HEK293 (cell line): ENCODE measurements at regions not wholly inside any gene's neighbourhood (a gene's known extent, or its start where the extent isn't known, plus 50 kb on each side); places are given as distances from the start of the nearest gene placed in this dataset.

Source experiments
- CTCF ChIP-seq: fragments of 450-650 bp; formaldehyde crosslinking; IDR thresholded peaks from 2 replicates; pipeline ENCODE4 v1.5.1; 2016; ENCODE audit warnings: missing biosample characterization, missing genetic modification characterization
- INSM2 ChIP-seq: fragments of 450-650 bp; formaldehyde crosslinking; IDR thresholded peaks from 2 replicates; pipeline ENCODE4 v1.5.1; 2016; ENCODE audit warnings: missing biosample characterization, missing genetic modification characterization
- KLF10 ChIP-seq: fragments of 450-650 bp; IDR thresholded peaks from 2 replicates; pipeline ENCODE4 v1.5.1; 2018; ENCODE audit warnings: missing biosample characterization, mild to moderate bottlenecking, missing genetic modification characterization
- PRDM1 ChIP-seq: fragments of 450-650 bp; formaldehyde crosslinking; IDR thresholded peaks from 2 replicates; pipeline ENCODE4; 2016; ENCODE audit warnings: missing biosample characterization, missing genetic modification characterization
- ZBTB20 ChIP-seq: fragments of 450-650 bp; formaldehyde crosslinking; IDR thresholded peaks from 2 replicates; pipeline ENCODE4 v1.5.1; 2016; ENCODE audit warnings: missing biosample characterization, missing genetic modification characterization
- ZNF658 ChIP-seq: fragments of 450-650 bp; formaldehyde crosslinking; IDR thresholded peaks from 2 replicates; pipeline ENCODE4; 2016; ENCODE audit warnings: missing biosample characterization, missing genetic modification characterization
- ZNF776 ChIP-seq: fragments of 450-650 bp; formaldehyde crosslinking; IDR thresholded peaks from 2 replicates; pipeline ENCODE4 v1.5.0; 2017; ENCODE audit warnings: missing biosample characterization, missing genetic modification characterization, borderline replicate concordance

- TF ChIP-seq CTCF (tag by site-specific recombination) = no peak
- TF ChIP-seq PRDM1 (tag by site-specific recombination) = no peak
- no peak for TF ChIP-seq ZNF776 (tag by site-specific recombination)
- no peak for TF ChIP-seq ZNF658 (tag by site-specific recombination)
- no peak for TF ChIP-seq ZBTB20
- TF ChIP-seq KLF10 (tag by site-specific recombination) = no peak
- no peak for TF ChIP-seq INSM2
Measured at GRCh38 chr3:81164806-81165205, 596.6 kb downstream of the GBE1 start.
